ENCODE measurements at regions not wholly inside any gene's neighbourhood (a gene's known extent, or its start where the extent isn't known, plus 50 kb on each side); places are given as distances from the start of the nearest gene placed in this dataset.
A peak's percentile ranks its signal among the peaks of the same experiment; 100 is the strongest.

- Mint-ChIP-seq H3K27ac (peak overlapping the region in 1 of 3 experiments; percentile 7), H3K4me1 (peaks cover 5% of the 10 kb centered on the region), H3K27me3 (ENCODE audit: low read depth) (peaks cover 27% of the 10 kb centered on the region), H3K9me3 (peaks cover 28% of the 10 kb centered on the region), H3K4me3 (no peak overlapping the region), H3K36me3 (ENCODE audit: low read depth) (no peaks in the 10 kb centered on the region)
- TF ChIP-seq CTCF (IDR thresholded peaks at IDR 0.05; ENCODE audit: unreplicated experiment in 3 of 3): no peak
These were observed 121.4 kb upstream of the CD82 start for GRCh38 chr11:44443836-44444769.

- Mint-ChIP-seq H3K36me3 (ENCODE audit: low read depth) (no peaks in the 10 kb centered on the region), H3K4me1 (peaks cover 5% of the 10 kb centered on the region), H3K27ac (no peak overlapping the region), H3K27me3 (ENCODE audit: low read depth) (peaks cover 32% of the 10 kb centered on the region), H3K4me3 (no peak overlapping the region), H3K9me3 (peaks cover 23% of the 10 kb centered on the region)
- no peak for TF ChIP-seq CTCF (IDR thresholded peaks at IDR 0.05; ENCODE audit: unreplicated experiment in 3 of 3)
These were observed 120.6 kb upstream of the CD82 start for GRCh38 chr11:44444770-44445321.

- Mint-ChIP-seq H3K27me3 (ENCODE audit: low read depth) (peaks cover 26% of the 10 kb centered on the region), H3K4me1 (peaks cover 5% of the 10 kb centered on the region), H3K27ac (no peak overlapping the region), H3K9me3 (peaks cover 15% of the 10 kb centered on the region), H3K36me3 (ENCODE audit: low read depth) (no peaks in the 10 kb centered on the region), H3K4me3 (no peak overlapping the region)
- no peak for TF ChIP-seq CTCF (IDR thresholded peaks at IDR 0.05; ENCODE audit: unreplicated experiment in 3 of 3)
These were observed 119.7 kb upstream of the CD82 start for GRCh38 chr11:44445500-44446365.

- Mint-ChIP-seq H3K9me3 (peaks cover 10% of the 10 kb centered on the region), H3K36me3 (ENCODE audit: low read depth) (no peaks in the 10 kb centered on the region), H3K4me1 (peaks cover 5% of the 10 kb centered on the region), H3K27me3 (ENCODE audit: low read depth) (peaks cover 26% of the 10 kb centered on the region), H3K4me3 (no peak overlapping the region), H3K27ac (no peak overlapping the region)
- TF ChIP-seq CTCF (IDR thresholded peaks at IDR 0.05; ENCODE audit: unreplicated experiment in 3 of 3): no peak
These were observed 119.1 kb upstream of the CD82 start for GRCh38 chr11:44446366-44446762.

- Mint-ChIP-seq H3K4me1 (peaks cover 5% of the 10 kb centered on the region), H3K36me3 (ENCODE audit: low read depth) (no peaks in the 10 kb centered on the region), H3K27ac (no peak overlapping the region), H3K4me3 (no peak overlapping the region), H3K27me3 (ENCODE audit: low read depth) (peaks cover 32% of the 10 kb centered on the region), H3K9me3 (peaks cover 7% of the 10 kb centered on the region)
- TF ChIP-seq CTCF (IDR thresholded peaks at IDR 0.05; ENCODE audit: unreplicated experiment in 3 of 3): no peak
These were observed 118.3 kb upstream of the CD82 start for GRCh38 chr11:44446996-44447771.

Measured in nephron (organoid).